ENCODE measurements at regions not wholly inside any gene's neighbourhood (a gene's known extent, or its start where the extent isn't known, plus 50 kb on each side); places are given as distances from the start of the nearest gene placed in this dataset.

- TF ChIP-seq CTCF (IDR thresholded peaks at IDR 0.05; ENCODE audit: insufficient read depth, low read depth, low read length) (no peak), EZH2 (IDR thresholded peaks at IDR 0.05; ENCODE audit: insufficient read depth, low read length) (no peak)
These were observed 259.5 kb downstream of the GLI2 start for GRCh38 chr2:120995152-120995551.
